A549 (cell line): ENCODE measurements at regions not wholly inside any gene's neighbourhood (a gene's known extent, or its start where the extent isn't known, plus 50 kb on each side); places are given as distances from the start of the nearest gene placed in this dataset.

Source experiments
- EP300 ChIP-seq, 2 experiments: fragments of >200 bp; sonication (Bioruptor Twin); formaldehyde crosslinking; IDR thresholded peaks; 2 replicates in 1 of 2; 3 replicates in 1 of 2; pipeline ENCODE4 v1.6.1; 2016 to 2017
- MAZ ChIP-seq: fragments of 150-350 bp; IDR thresholded peaks from 2 replicates; pipeline ENCODE4 v1.6.1; 2014; ENCODE audit warnings: antibody characterized with exemption, low read depth, low read length, borderline replicate concordance
- TF ChIP-seq, protein P1 (sequence below): fragments of >200 bp; sonication (Bioruptor Twin); formaldehyde crosslinking; IDR thresholded peaks from 3 replicates; pipeline ENCODE4 v1.5.1; 2016

DNA sequence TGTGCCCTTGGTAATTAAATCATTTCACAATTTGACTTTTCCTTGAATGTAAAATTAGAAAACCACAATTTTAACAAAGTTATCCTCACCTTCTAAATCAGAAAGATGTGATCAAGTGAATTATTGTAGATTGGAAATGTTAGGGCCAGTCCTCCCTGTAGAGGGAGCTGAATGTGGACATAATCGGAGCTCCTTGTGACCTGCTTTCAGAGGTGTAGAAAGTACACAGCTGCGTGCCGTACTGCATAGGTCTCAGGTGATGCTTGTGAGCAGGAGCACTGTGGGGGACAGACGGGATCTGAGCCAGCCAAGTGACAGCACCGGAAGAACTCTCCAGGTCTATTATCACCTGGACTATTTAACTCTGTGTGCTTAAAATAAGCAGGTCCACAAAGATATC lies 338.0 kb downstream of the AASDHPPT start:
- TF ChIP-seq, protein P1, sequence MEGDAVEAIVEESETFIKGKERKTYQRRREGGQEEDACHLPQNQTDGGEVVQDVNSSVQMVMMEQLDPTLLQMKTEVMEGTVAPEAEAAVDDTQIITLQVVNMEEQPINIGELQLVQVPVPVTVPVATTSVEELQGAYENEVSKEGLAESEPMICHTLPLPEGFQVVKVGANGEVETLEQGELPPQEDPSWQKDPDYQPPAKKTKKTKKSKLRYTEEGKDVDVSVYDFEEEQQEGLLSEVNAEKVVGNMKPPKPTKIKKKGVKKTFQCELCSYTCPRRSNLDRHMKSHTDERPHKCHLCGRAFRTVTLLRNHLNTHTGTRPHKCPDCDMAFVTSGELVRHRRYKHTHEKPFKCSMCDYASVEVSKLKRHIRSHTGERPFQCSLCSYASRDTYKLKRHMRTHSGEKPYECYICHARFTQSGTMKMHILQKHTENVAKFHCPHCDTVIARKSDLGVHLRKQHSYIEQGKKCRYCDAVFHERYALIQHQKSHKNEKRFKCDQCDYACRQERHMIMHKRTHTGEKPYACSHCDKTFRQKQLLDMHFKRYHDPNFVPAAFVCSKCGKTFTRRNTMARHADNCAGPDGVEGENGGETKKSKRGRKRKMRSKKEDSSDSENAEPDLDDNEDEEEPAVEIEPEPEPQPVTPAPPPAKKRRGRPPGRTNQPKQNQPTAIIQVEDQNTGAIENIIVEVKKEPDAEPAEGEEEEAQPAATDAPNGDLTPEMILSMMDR, result no peak
- TF ChIP-seq MAZ (no peak), EP300 (IDR thresholded peaks at IDR 0.05) (no peak)
